ENCODE measurements at regions not wholly inside any gene's neighbourhood (a gene's known extent, or its start where the extent isn't known, plus 50 kb on each side); places are given as distances from the start of the nearest gene placed in this dataset.
"Not testable (repeated sequence)": the region's sequence is repeated elsewhere in the genome, so short reads cannot be mapped to it uniquely, and the experiment has no call there.

GRCh38 chr5:18003312-18003711 is 369.1 kb downstream of the TAF11L14 start (continued):
- TF ChIP-seq JUNB (IDR thresholded peaks at IDR 0.05; ENCODE audit: unreplicated experiment): no peak
- no peak for TF ChIP-seq REST (IDR thresholded peaks at IDR 0.05; ENCODE audit: unreplicated experiment)

GRCh38 chr5:18003784-18004183 is 369.5 kb downstream of the TAF11L14 start:
- H3K27me3 Mint-ChIP-seq (ENCODE audit: insufficient read depth, low read depth, poor library complexity): no peaks in the 10 kb centered on the region
- H4K20me1 ChIP-seq (replicated peaks; ENCODE audit: insufficient read depth): no peaks in the 10 kb centered on the region

GRCh38 chr5:18006235-18006634 is 372.0 kb downstream of the TAF11L14 start:
- H3K79me2 ChIP-seq (replicated peaks; ENCODE audit: insufficient read depth); H3K27ac Mint-ChIP-seq; H3K9me2 ChIP-seq (ENCODE audit: insufficient read depth); H3K4me3 Mint-ChIP-seq; H3K36me3 ChIP-seq (ENCODE audit: insufficient read depth); H3K27ac ChIP-seq (ENCODE audit: low read depth); H3K36me3 Mint-ChIP-seq (ENCODE audit: low read depth); H3K4me3 ChIP-seq; H3F3A ChIP-seq (replicated peaks; ENCODE audit: low read depth); H3K4me1 ChIP-seq (ENCODE audit: insufficient read depth); H3K27me3 Mint-ChIP-seq (ENCODE audit: insufficient read depth, low read depth, poor library complexity); ATAC-seq; H3K4me2 ChIP-seq; H2AFZ ChIP-seq; H3K4me1 Mint-ChIP-seq; DNase-seq (ENCODE audit: low spot score); H3K27me3 ChIP-seq (ENCODE audit: insufficient read depth); H4K20me1 ChIP-seq (replicated peaks; ENCODE audit: insufficient read depth): not testable (repeated sequence)
- H3K9me3 Mint-ChIP-seq: peaks cover 19% of the 10 kb centered on the region

More at GRCh38 chr5:18003784-18004183, 369.5 kb downstream of the TAF11L14 start:
- H3K27me3 ChIP-seq (ENCODE audit: insufficient read depth): no peaks in the 10 kb centered on the region
- DNase-seq (ENCODE audit: low spot score) (no peak), ATAC-seq (no peak)
- no peak overlapping the region for H2AFZ ChIP-seq
- no peak overlapping the region for H3K27ac Mint-ChIP-seq
- H3K4me2 ChIP-seq: no peak overlapping the region
- no peaks in the 10 kb centered on the region for H3K4me1 ChIP-seq (ENCODE audit: insufficient read depth)
- no peak overlapping the region for H3K4me3 Mint-ChIP-seq
- H3K9me3 Mint-ChIP-seq: peaks cover 19% of the 10 kb centered on the region
- no peaks in the 10 kb centered on the region for H3K79me2 ChIP-seq (replicated peaks; ENCODE audit: insufficient read depth)
- H3K36me3 ChIP-seq (ENCODE audit: insufficient read depth): no peaks in the 10 kb centered on the region
- peaks cover 8% of the 10 kb centered on the region; the same call in 1 of the 3 replicates for H3K36me3 Mint-ChIP-seq (ENCODE audit: low read depth)
- no peaks in the 10 kb centered on the region for H3F3A ChIP-seq (replicated peaks; ENCODE audit: low read depth)
- TF ChIP-seq EZH2 (IDR thresholded peaks at IDR 0.05; ENCODE audit: low read depth, unreplicated experiment): no peak
- TF ChIP-seq REST (IDR thresholded peaks at IDR 0.05; ENCODE audit: unreplicated experiment): no peak
- no peak for TF ChIP-seq STAT1 (IDR thresholded peaks at IDR 0.05; ENCODE audit: unreplicated experiment)
- no peak for TF ChIP-seq ZNF114 (CRISPR knock-in tag; IDR thresholded peaks at IDR 0.05)
- TF ChIP-seq CTCF (conservative IDR thresholded peaks at IDR 0.05; ENCODE audit: low read depth in 2 of 2): no peak
- no peaks in the 10 kb centered on the region for H3K4me1 Mint-ChIP-seq
- no peak overlapping the region for H3K27ac ChIP-seq (ENCODE audit: low read depth)
- no peaks in the 10 kb centered on the region for H3K9me2 ChIP-seq (ENCODE audit: insufficient read depth)
- no peak overlapping the region for H3K4me3 ChIP-seq
